Prostate gland (tissue), 2 donors: ENCODE measurements at regions not wholly inside any gene's neighbourhood (a gene's known extent, or its start where the extent isn't known, plus 50 kb on each side); places are given as distances from the start of the nearest gene placed in this dataset.

Experiments used
- DNase-seq: peaks from one replicate; pipeline ENCODE4 v3.0.0-alpha.2; 2019; ENCODE audit warnings: low spot score
- H3K27ac ChIP-seq, 2 donors: fragments of 200-600 bp; sonication (generic); 2 replicates each; pipeline ENCODE4 v1.5.1; 2017 to 2019
- H3K27me3 ChIP-seq: fragments of 200-600 bp; sonication (generic); replicated peaks from 2 replicates; pipeline ENCODE4 v1.5.1; 2019; ENCODE audit not compliant: insufficient read depth
- H3K36me3 ChIP-seq, 2 donors: fragments of 200-600 bp; sonication (generic); 1 replicate in 1 of 2; 2 replicates in 1 of 2; pipeline versions ENCODE4 v1.5.1 to v1.8.1; 2017 to 2019
- H3K4me1 ChIP-seq: fragments of 200-600 bp; sonication (generic); replicated peaks from 2 replicates; pipeline ENCODE4 v1.5.1; 2019
- H3K4me3 ChIP-seq, 2 donors: fragments of 200-600 bp; sonication (generic); 2 replicates each; pipeline ENCODE4 v1.5.1; 2017 to 2019
- H3K9me3 ChIP-seq: fragments of 200-600 bp; sonication (generic); 2 replicates; pipeline ENCODE4 v1.5.1; 2017
- CTCF ChIP-seq, 4 experiments: fragments of 200-600 bp in 2 of 4; fragments of 450-650 bp in 2 of 4; sonication (generic) in 2 of 4; IDR thresholded peaks; 1 replicate in 3 of 4; 2 replicates in 1 of 4; pipeline ENCODE4 v1.5.1; 2016 to 2019; ENCODE audit warnings: antibody characterized with exemption in 4 of 4, mild to moderate bottlenecking in 2 of 4, moderate library complexity in 2 of 4
- POLR2A ChIP-seq: fragments of 450-650 bp; IDR thresholded peaks from one replicate; pipeline ENCODE4 v1.6.1; 2016; ENCODE audit warnings: antibody characterized with exemption, mild to moderate bottlenecking
- POLR2AphosphoS5 ChIP-seq: sonication (generic); formaldehyde crosslinking; IDR thresholded peaks from one replicate; pipeline ENCODE4 v1.6.1; 2017; ENCODE audit warnings: antibody characterized with exemption
- WGBS: methylation state at CpG from one replicate; pipeline ENCODE4 v1.1.5; 2018; 5-methylcytosine and 5-hydroxymethylcytosine counted together
- intact Hi-C: fragments of 100-400 bp; cut with DNase I; formaldehyde crosslinking; loops from one replicate; pipeline ENCODE4 v1.14.2; 2022

GRCh38 chr2:152823905-152824304 is 105.5 kb downstream of the ARL6IP6 start:
- Histone ChIP-seq H3K4me1 (no peaks in the 10 kb centered on the region), H3K9me3 (no peaks in the 10 kb centered on the region), H3K4me3 (no peak overlapping the region), H3K36me3 (no peaks in the 10 kb centered on the region), H3K27me3 (no peaks in the 10 kb centered on the region), H3K27ac (no peak overlapping the region)
- TF ChIP-seq POLR2A (no peak), CTCF (IDR thresholded peaks at IDR 0.05) (no peak), POLR2AphosphoS5 (no peak)
- no peak for DNase-seq
- intact Hi-C loops: no loop called here
- WGBS: 53% methylated on average over 3 of the region's 3 CpGs

- Histone ChIP-seq H3K27ac (no peak overlapping the region), H3K9me3 (no peaks in the 10 kb centered on the region), H3K27me3 (no peaks in the 10 kb centered on the region), H3K36me3 (no peaks in the 10 kb centered on the region), H3K4me3 (no peak overlapping the region), H3K4me1 (no peaks in the 10 kb centered on the region)
- DNase-seq: no peak
- WGBS: 28% methylated on average over 5 of the region's 5 CpGs
- intact Hi-C loops: no loop called here
- no peak for TF ChIP-seq POLR2AphosphoS5
- no peak for TF ChIP-seq POLR2A
- no peak for TF ChIP-seq CTCF (IDR thresholded peaks at IDR 0.05)
Observed at GRCh38 chr2:152822676-152823075, 104.3 kb downstream of the ARL6IP6 start.

GRCh38 chr2:152820048-152820447 is 101.6 kb downstream of the ARL6IP6 start:
- intact Hi-C loops: no loop called here
- Histone ChIP-seq H3K27me3 (no peaks in the 10 kb centered on the region), H3K4me3 (no peak overlapping the region), H3K27ac (no peak overlapping the region), H3K4me1 (no peaks in the 10 kb centered on the region), H3K9me3 (no peaks in the 10 kb centered on the region), H3K36me3 (no peaks in the 10 kb centered on the region)
- no peak for DNase-seq
- TF ChIP-seq POLR2A: no peak
- 100% methylated on average over 1 of the region's 1 CpG for WGBS

GRCh38 chr2:152815634-152816257 is 97.3 kb downstream of the ARL6IP6 start:
- no peak overlapping the region for H3K4me3 ChIP-seq
- 81% methylated on average over 3 of the region's 3 CpGs for whole genome bisulfite sequencing
- no peak overlapping the region for H3K27ac ChIP-seq
- no peak for DNase-seq
- TF ChIP-seq POLR2A: no peak
- TF ChIP-seq CTCF (IDR thresholded peaks at IDR 0.05): no peak
- no peak for TF ChIP-seq POLR2AphosphoS5
- H3K9me3 ChIP-seq: no peaks in the 10 kb centered on the region
- intact Hi-C loops: no loop called here
- H3K27me3 ChIP-seq: no peaks in the 10 kb centered on the region
- H3K36me3 ChIP-seq: no peaks in the 10 kb centered on the region
- no peaks in the 10 kb centered on the region for H3K4me1 ChIP-seq

GRCh38 chr2:152814475-152815030 is 96.1 kb downstream of the ARL6IP6 start:
- intact Hi-C loops: no loop called here

More at GRCh38 chr2:152814475-152815030, 96.1 kb downstream of the ARL6IP6 start:
- Histone ChIP-seq H3K4me1 (no peaks in the 10 kb centered on the region), H3K9me3 (no peaks in the 10 kb centered on the region), H3K36me3 (no peaks in the 10 kb centered on the region), H3K4me3 (no peak overlapping the region), H3K27me3 (no peaks in the 10 kb centered on the region), H3K27ac (no peak overlapping the region)
- 70% methylated on average over 5 of the region's 5 CpGs for WGBS
- DNase-seq: no peak
- no peak for TF ChIP-seq CTCF (IDR thresholded peaks at IDR 0.05)
- no peak for TF ChIP-seq POLR2A
- TF ChIP-seq POLR2AphosphoS5: no peak
